ENCODE measurements at regions not wholly inside any gene's neighbourhood (a gene's known extent, or its start where the extent isn't known, plus 50 kb on each side); places are given as distances from the start of the nearest gene placed in this dataset.

DNA sequence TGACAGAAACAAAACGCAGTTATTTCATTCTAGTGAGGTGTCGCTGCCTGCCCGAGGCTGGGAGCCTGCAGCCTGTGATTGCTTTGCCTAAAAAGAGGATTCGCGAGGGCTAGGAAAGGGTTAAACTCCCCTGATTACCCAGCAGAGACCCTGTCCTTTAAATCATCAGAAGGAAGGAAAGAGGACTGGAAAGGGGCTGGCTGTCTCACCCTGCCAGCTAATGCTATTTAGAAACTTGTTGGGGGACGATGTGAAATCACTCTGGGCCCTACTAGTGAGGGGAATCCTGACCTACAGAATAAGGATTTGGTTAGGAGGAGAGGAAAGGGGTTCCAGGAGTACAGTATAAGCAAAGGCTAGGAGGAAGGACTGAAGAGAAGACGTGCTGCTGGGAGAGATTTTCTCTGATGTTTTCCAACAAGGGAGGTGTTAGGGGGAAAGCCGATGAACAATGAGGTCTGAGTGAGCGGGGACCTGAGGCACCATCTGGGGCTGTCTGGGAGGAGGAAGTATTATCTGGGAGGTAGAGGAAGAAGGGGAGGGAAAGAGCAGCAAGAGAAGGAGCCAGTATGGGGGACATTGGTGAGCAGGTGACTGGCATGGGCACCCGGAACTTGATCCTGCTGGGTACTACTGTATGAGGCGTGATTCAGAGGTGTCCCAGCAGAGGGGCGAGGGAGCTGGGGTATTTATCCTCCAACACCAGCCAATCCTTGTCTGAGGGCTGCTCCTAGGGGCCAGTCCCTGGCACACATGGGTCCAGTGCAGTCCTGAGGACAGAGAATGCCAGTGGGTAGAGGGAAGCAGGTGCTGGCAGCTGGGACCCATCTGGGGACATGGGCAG lies 55.7 kb upstream of the PTPRS start:
- TF ChIP-seq CTCF (IDR thresholded peaks at IDR 0.05) (no peak), POLR2A (IDR thresholded peaks at IDR 0.05) (no peak)

All from lower leg skin (tissue), 3 donors.